ENCODE measurements at regions not wholly inside any gene's neighbourhood (a gene's known extent, or its start where the extent isn't known, plus 50 kb on each side); places are given as distances from the start of the nearest gene placed in this dataset.

- TF ChIP-seq CTCF (IDR thresholded peaks at IDR 0.05) = no peak
- peak in 2 of 4 donors; percentile 56 to 58 for TF ChIP-seq POLR2AphosphoS5 (IDR thresholded peaks at IDR 0.05)
- no peak for TF ChIP-seq POLR2A (IDR thresholded peaks at IDR 0.05)
- TF ChIP-seq EP300 (IDR thresholded peaks at IDR 0.05) = peak in 1 of 4 donors; percentile 16
These were observed 179.3 kb upstream of the FZD8 start for GRCh38 chr10:35821339-35821911.
